Transverse colon (tissue), 4 donors: ENCODE measurements at regions not wholly inside any gene's neighbourhood (a gene's known extent, or its start where the extent isn't known, plus 50 kb on each side); places are given as distances from the start of the nearest gene placed in this dataset.

Source experiments
- DNase-seq: peaks from one replicate; pipeline ENCODE4 v3.0.0-alpha.2; 2019
- H3K27ac ChIP-seq, 4 donors: fragments of 200-600 bp; sonication (generic); 2 replicates each; pipeline ENCODE4 v1.5.1; 2016 to 2018; ENCODE audit warnings: inconsistent platforms in 4 of 4
- H3K27me3 ChIP-seq: fragments of 200-600 bp; sonication (generic); 2 replicates; pipeline ENCODE4 v1.5.1; 2017; ENCODE audit warnings: inconsistent platforms
- H3K36me3 ChIP-seq, 4 donors: fragments of 200-600 bp; sonication (generic); 2 replicates each; pipeline ENCODE4 v1.5.1; 2017 to 2019; ENCODE audit warnings: inconsistent platforms in 4 of 4
- H3K4me1 ChIP-seq, 4 donors: fragments of 200-600 bp; sonication (generic); 2 replicates each; pipeline ENCODE4 v1.5.1; 2017 to 2020; ENCODE audit warnings: inconsistent platforms in 4 of 4
- H3K4me3 ChIP-seq, 4 donors: fragments of 200-600 bp; sonication (generic); 1 replicate in 1 of 4; 2 replicates in 3 of 4; pipeline versions ENCODE4 v1.5.1 to v1.6.1; 2017 to 2019; ENCODE audit warnings: inconsistent platforms in 4 of 4
- H3K9me3 ChIP-seq, 2 donors: fragments of 200-600 bp; sonication (generic); 2 replicates each; pipeline ENCODE4 v1.5.1; 2017 to 2019; ENCODE audit warnings: inconsistent platforms in 2 of 2
- CTCF ChIP-seq, 5 experiments: fragments of 200-600 bp in 3 of 5; fragments of 450-650 bp in 2 of 5; sonication (generic) in 3 of 5; IDR thresholded peaks; 1 replicate in 2 of 5; 2 replicates in 3 of 5; pipeline ENCODE4 v1.5.1; 2016 to 2017; ENCODE audit warnings: antibody characterized with exemption in 5 of 5, inconsistent platforms in 3 of 5, mild to moderate bottlenecking in 2 of 5, moderate library complexity in 1 of 5
- EP300 ChIP-seq: sonication (generic); formaldehyde crosslinking; IDR thresholded peaks from one replicate; pipeline ENCODE4 v1.6.1; 2017; ENCODE audit warnings: antibody characterized with exemption, low read depth
- POLR2A ChIP-seq: fragments of 450-650 bp; IDR thresholded peaks from one replicate; pipeline ENCODE4 v1.6.1; 2016; ENCODE audit warnings: antibody characterized with exemption, mild to moderate bottlenecking, moderate library complexity
- POLR2AphosphoS5 ChIP-seq, 3 donors: sonication (generic); formaldehyde crosslinking; IDR thresholded peaks; one replicate each; pipeline ENCODE4 v1.6.1; 2016; ENCODE audit warnings: antibody characterized with exemption in 3 of 3
- WGBS, 2 donors: methylation state at CpG; one replicate each; pipeline ENCODE4 v1.1.5; 2018; ENCODE audit warnings: low coverage in 1 of 2; 5-methylcytosine and 5-hydroxymethylcytosine counted together
- in situ Hi-C, 4 donors: fragments of 200-750 bp; cut with MboI; loops; one replicate each; pipeline versions ENCODE4 v1.15.0 to v1.15.1; 2017; ENCODE audit warnings: low sequenced_read_pairs in 3 of 4, low pct_ligation_motif_present in 1 of 4, low pct_unique_long_range_greater_than_20kb in 1 of 4
- intact Hi-C: fragments of 100-400 bp; cut with DNase I; formaldehyde crosslinking; loops from one replicate; pipeline ENCODE4 v1.15.1; 2023; ENCODE audit warnings: low total_unique reads

GRCh38 chr11:70486731-70487130 is 88.4 kb downstream of the CTTN start:
- 97% methylated on average over 31 of the region's 32 CpGs; no CpG with 5 or more reads in 1 of the 2 donors for WGBS, 2 donors
- in situ Hi-C loops: no loop called here

GRCh38 chr11:70487160-70487559 is 88.8 kb downstream of the CTTN start:
- Histone ChIP-seq H3K36me3 (no peaks in the 10 kb centered on the region), H3K4me1 (peaks cover 0 to 3% (median 0%) of the 10 kb centered on the region in 4 donors), H3K27me3 (no peaks in the 10 kb centered on the region), H3K9me3 (no peaks in the 10 kb centered on the region), H3K27ac (no peak overlapping the region), H3K4me3 (no peak overlapping the region)
- DNase-seq: no peak
- intact Hi-C loops: no loop called here
- no peak for TF ChIP-seq POLR2A
- TF ChIP-seq CTCF (IDR thresholded peaks at IDR 0.05): no peak
- no peak for TF ChIP-seq EP300
- no peak for TF ChIP-seq POLR2AphosphoS5 (IDR thresholded peaks at IDR 0.05)
- 94% methylated on average over 25 of the region's 25 CpGs; no CpG with 5 or more reads in 1 of the 2 donors for WGBS, 2 donors
- in situ Hi-C loops: no loop called here

More at GRCh38 chr11:70486731-70487130, 88.4 kb downstream of the CTTN start:
- no peak for DNase-seq
- no peaks in the 10 kb centered on the region for H3K27me3 ChIP-seq
- H3K4me3 ChIP-seq: no peak overlapping the region
- H3K4me1 ChIP-seq: peaks cover 0 to 3% (median 0%) of the 10 kb centered on the region in 4 donors
- H3K36me3 ChIP-seq: no peaks in the 10 kb centered on the region
- TF ChIP-seq CTCF (IDR thresholded peaks at IDR 0.05): no peak
- TF ChIP-seq POLR2A: no peak
- no peak for TF ChIP-seq EP300
- no peak for TF ChIP-seq POLR2AphosphoS5 (IDR thresholded peaks at IDR 0.05)
- intact Hi-C loops: no loop called here
- no peaks in the 10 kb centered on the region for H3K9me3 ChIP-seq
- no peak overlapping the region for H3K27ac ChIP-seq

DNA sequence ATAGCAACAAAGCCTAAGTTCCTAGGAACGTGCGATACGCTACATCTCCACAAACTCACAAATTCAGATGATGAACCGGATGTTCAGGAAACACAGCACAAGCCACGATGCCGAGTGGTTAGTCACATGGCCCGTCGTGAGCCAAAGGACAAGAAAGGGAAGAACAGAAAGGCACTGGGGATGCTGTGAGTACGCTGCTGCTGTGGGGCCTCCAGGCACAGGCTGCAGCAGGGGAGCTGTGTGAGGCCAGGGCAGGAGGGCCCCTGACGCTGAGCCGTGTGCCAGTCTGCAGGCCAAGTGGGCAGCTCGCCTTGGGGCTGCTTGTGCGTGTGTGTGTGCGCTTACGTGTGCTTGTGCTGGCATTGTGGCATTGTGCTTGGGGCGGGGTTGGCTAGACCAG is 89.4 kb downstream of the CTTN start:
- Histone ChIP-seq H3K27ac (no peak overlapping the region), H3K4me1 (peaks cover 0 to under 1% (median 0%) of the 10 kb centered on the region in 4 donors), H3K4me3 (no peak overlapping the region), H3K9me3 (no peaks in the 10 kb centered on the region), H3K36me3 (no peaks in the 10 kb centered on the region), H3K27me3 (no peaks in the 10 kb centered on the region)
- in situ Hi-C loops: no loop called here
- TF ChIP-seq POLR2A (no peak), EP300 (no peak), POLR2AphosphoS5 (IDR thresholded peaks at IDR 0.05) (no peak), CTCF (IDR thresholded peaks at IDR 0.05) (no peak)
- intact Hi-C loops: no loop called here
- DNase-seq: no peak
- 85% methylated on average over 16 of the region's 16 CpGs; no CpG with 5 or more reads in 1 of the 2 donors for WGBS, 2 donors

GRCh38 chr11:70488171-70488703 is 89.9 kb downstream of the CTTN start:
- Histone ChIP-seq H3K27me3 (no peaks in the 10 kb centered on the region), H3K36me3 (no peaks in the 10 kb centered on the region), H3K27ac (no peak overlapping the region), H3K9me3 (no peaks in the 10 kb centered on the region), H3K4me1 (no peaks in the 10 kb centered on the region), H3K4me3 (no peak overlapping the region)
- TF ChIP-seq POLR2AphosphoS5 (IDR thresholded peaks at IDR 0.05): no peak
- no peak for TF ChIP-seq POLR2A
- TF ChIP-seq CTCF (IDR thresholded peaks at IDR 0.05): no peak
- TF ChIP-seq EP300: no peak
- no peak for DNase-seq
- WGBS, 2 donors: 68% methylated on average over 6 of the region's 7 CpGs; no CpG with 5 or more reads in 1 of the 2 donors
- intact Hi-C loops (no loop called here), in situ Hi-C loops (no loop called here)
